ENCODE measurements at regions not wholly inside any gene's neighbourhood (a gene's known extent, or its start where the extent isn't known, plus 50 kb on each side); places are given as distances from the start of the nearest gene placed in this dataset.
"Not testable (repeated sequence)": the region's sequence is repeated elsewhere in the genome, so short reads cannot be mapped to it uniquely, and the experiment has no call there.

DNA sequence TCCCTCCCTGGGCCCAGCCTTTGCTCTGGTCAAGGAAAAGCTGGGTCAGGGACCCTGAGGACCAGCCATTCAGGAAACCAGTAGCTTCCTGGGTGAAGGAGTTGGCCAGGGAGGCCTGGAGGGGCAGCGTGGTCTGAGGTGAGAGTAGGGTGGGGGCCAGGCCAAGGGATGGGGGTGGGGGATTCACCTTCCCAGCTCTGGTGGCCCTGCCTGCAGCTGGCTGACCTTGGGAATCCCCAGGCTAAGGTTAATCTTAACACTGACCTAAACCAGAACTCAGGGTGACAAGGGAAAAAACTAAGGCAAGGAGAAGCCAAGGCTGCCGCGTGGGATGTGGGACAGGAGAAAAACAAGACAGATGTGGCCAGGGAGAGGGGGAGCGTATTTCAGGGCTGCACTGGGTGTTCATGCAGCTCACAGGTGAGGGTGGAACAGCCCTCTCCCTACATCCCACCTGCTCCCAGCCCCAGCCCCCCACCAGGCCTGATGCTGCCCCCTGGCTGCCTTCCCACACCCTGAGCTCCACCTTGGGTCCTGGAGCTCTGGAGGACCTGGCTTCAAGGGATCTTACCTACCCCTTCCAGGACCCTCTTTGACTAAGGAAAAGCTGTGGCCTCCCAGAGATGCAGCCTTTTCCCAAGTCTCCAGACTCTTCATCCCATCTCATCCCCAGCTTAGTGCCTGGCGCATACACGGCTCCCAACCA lies 132.7 kb upstream of the GRK3 start:
- not testable (repeated sequence) for H2BK120ac ChIP-seq (ENCODE audit: low read depth, low read length); H3K4ac ChIP-seq (ENCODE audit: low read length); H3K36me3 ChIP-seq (replicated peaks in 1 of 2; ENCODE audit: control insufficient read depth in 2 of 2, insufficient read depth in 2 of 2, low read length in 2 of 2); H3K79me1 ChIP-seq (ENCODE audit: low read depth, low read length); H3K9ac ChIP-seq (ENCODE audit: low read depth, low read length, poor library complexity); H2AFZ ChIP-seq (ENCODE audit: low read length); H2BK15ac ChIP-seq (ENCODE audit: low read length); H3K9me3 ChIP-seq (replicated peaks in 1 of 2; ENCODE audit: control insufficient read depth in 2 of 2, insufficient read depth in 1 of 2, low read depth in 1 of 2, low read length in 2 of 2); H4K91ac ChIP-seq (ENCODE audit: low read depth, low read length, poor library complexity); H4K8ac ChIP-seq (ENCODE audit: low read depth, low read length); H3K23ac ChIP-seq (ENCODE audit: low read depth, low read length, poor library complexity); H2BK12ac ChIP-seq (ENCODE audit: low read length); H2AK5ac ChIP-seq (ENCODE audit: low read depth, low read length); H3K14ac ChIP-seq (ENCODE audit: low read length); H2BK5ac ChIP-seq (ENCODE audit: low read length); H3K27ac ChIP-seq (replicated peaks; ENCODE audit: low read length); H3K4me3 ChIP-seq (ENCODE audit: low read length in 2 of 2); H3K4me1 ChIP-seq (ENCODE audit: control insufficient read depth in 2 of 2, insufficient read depth in 1 of 2, low read depth in 1 of 2, low read length in 2 of 2); H3K27me3 ChIP-seq (ENCODE audit: control insufficient read depth in 3 of 3, insufficient read depth in 3 of 3, low read depth in 1 of 3, low read length in 3 of 3); H3K4me2 ChIP-seq (ENCODE audit: insufficient read depth, low read length, poor library complexity, severe bottlenecking); DNase-seq (ENCODE audit: low spot score); H3K18ac ChIP-seq (ENCODE audit: low read length)
- WGBS, 2 donors (ENCODE audit: extremely low coverage in 2 of 2, insufficient read length in 2 of 2, insufficient replicate concordance in 1 of 2), result no CpG with 5 or more reads among the region's 6 CpGs

DNA sequence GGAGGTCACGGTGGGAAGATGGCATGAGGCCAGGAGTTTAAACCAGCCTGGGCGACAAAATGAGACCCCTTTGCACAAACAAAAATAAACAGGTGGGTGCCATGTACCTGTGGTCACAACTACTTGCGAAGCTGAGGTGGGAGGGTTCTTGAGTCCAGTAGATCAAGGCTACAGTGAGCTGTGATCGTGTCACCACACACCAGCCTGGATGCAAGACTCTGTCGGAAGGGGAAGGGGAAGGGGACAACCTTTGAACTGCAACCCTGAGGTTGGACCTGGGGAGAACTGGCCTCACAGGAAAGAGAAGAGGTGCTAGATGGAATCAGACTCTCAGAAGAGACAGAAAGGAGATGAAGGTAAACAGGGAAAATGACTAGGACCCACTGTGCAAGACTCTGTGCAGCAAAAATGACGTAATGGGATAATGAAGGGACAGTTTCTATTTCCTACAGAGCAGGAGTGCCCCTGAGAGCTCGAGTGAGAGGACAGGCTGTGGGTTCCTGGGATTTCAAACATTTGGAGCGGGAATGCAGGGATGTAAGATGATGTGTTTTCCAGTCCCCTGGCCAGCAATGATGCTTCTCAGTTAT lies 131.0 kb upstream of the GRK3 start:
- H3K4me2 ChIP-seq (ENCODE audit: insufficient read depth, low read length, poor library complexity, severe bottlenecking); DNase-seq (ENCODE audit: low spot score); H3K9ac ChIP-seq (ENCODE audit: low read depth, low read length, poor library complexity); H2AFZ ChIP-seq (ENCODE audit: low read length); H3K4me1 ChIP-seq (ENCODE audit: control insufficient read depth in 2 of 2, insufficient read depth in 1 of 2, low read depth in 1 of 2, low read length in 2 of 2); H2BK12ac ChIP-seq (ENCODE audit: low read length); H4K8ac ChIP-seq (ENCODE audit: low read depth, low read length); H2BK120ac ChIP-seq (ENCODE audit: low read depth, low read length); H3K18ac ChIP-seq (ENCODE audit: low read length); H2BK15ac ChIP-seq (ENCODE audit: low read length); H3K23ac ChIP-seq (ENCODE audit: low read depth, low read length, poor library complexity); H2BK5ac ChIP-seq (ENCODE audit: low read length); H3K14ac ChIP-seq (ENCODE audit: low read length); H3K4me3 ChIP-seq (ENCODE audit: low read length in 2 of 2); H3K27me3 ChIP-seq (ENCODE audit: control insufficient read depth in 3 of 3, insufficient read depth in 3 of 3, low read depth in 1 of 3, low read length in 3 of 3); H3K36me3 ChIP-seq (replicated peaks in 1 of 2; ENCODE audit: control insufficient read depth in 2 of 2, insufficient read depth in 2 of 2, low read length in 2 of 2); H3K27ac ChIP-seq (replicated peaks; ENCODE audit: low read length); H3K79me1 ChIP-seq (ENCODE audit: low read depth, low read length); H2AK5ac ChIP-seq (ENCODE audit: low read depth, low read length); H4K91ac ChIP-seq (ENCODE audit: low read depth, low read length, poor library complexity); H3K9me3 ChIP-seq (replicated peaks in 1 of 2; ENCODE audit: control insufficient read depth in 2 of 2, insufficient read depth in 1 of 2, low read depth in 1 of 2, low read length in 2 of 2); H3K4ac ChIP-seq (ENCODE audit: low read length): not testable (repeated sequence)
- no CpG with 5 or more reads among the region's 8 CpGs for WGBS, 2 donors (ENCODE audit: extremely low coverage in 2 of 2, insufficient read length in 2 of 2, insufficient replicate concordance in 1 of 2)

DNA sequence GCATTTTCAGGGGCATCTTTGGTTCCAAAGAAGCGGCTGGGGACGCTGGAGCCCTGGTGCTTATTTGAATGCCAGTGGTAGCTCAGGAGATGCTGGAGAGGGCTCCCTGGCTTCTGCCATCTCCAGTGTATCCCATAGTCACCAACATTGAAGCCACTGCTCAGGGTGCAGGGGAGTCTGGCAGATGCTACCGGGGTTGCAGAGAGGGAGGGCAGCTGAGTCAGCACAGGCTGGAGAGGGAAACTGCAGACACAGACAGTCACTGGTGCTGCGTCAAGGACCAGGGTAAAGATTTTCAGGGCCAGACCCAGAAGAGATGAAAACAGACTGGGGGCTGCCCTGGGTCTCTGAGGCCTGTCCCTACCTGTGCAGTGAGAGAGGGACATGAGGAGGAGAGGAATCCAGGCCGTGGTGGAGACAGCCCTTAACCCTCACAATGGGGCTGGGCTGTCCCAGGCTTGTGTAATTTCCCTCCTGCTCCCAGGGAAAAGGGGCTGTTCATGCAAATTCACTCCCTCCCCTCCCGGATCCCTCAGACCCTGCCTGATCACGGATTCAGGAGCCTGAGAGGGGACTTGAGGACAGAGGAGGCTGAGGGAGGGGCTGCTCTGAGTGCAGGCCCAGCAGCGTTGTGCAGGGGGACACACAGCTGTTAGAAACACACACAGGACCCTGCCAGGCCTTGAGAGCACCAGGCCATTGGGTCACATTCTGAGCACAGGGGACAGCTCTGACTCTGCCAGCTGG lies 126.9 kb upstream of the GRK3 start:
- Histone ChIP-seq H3K79me1 (ENCODE audit: low read depth, low read length) (no peaks in the 10 kb centered on the region), H2BK120ac (ENCODE audit: low read depth, low read length) (no peak overlapping the region), H3K36me3 (replicated peaks in 1 of 2; ENCODE audit: control insufficient read depth in 2 of 2, insufficient read depth in 2 of 2, low read length in 2 of 2) (no peaks in the 10 kb centered on the region), H2BK12ac (ENCODE audit: low read length) (no peak overlapping the region), H3K27me3 (ENCODE audit: control insufficient read depth in 3 of 3, insufficient read depth in 3 of 3, low read depth in 1 of 3, low read length in 3 of 3) (no peaks in the 10 kb centered on the region), H3K27ac (replicated peaks; ENCODE audit: low read length) (peak overlapping the region; percentile 18), H3K9me3 (replicated peaks in 1 of 2; ENCODE audit: control insufficient read depth in 2 of 2, insufficient read depth in 1 of 2, low read depth in 1 of 2, low read length in 2 of 2) (no peaks in the 10 kb centered on the region), H3K23ac (ENCODE audit: low read depth, low read length, poor library complexity) (no peak overlapping the region), H3K14ac (ENCODE audit: low read length) (no peak overlapping the region), H3K4ac (ENCODE audit: low read length) (no peak overlapping the region), H3K18ac (ENCODE audit: low read length) (peak overlapping the region; percentile 57), H2AK5ac (ENCODE audit: low read depth, low read length) (no peak overlapping the region), H3K4me2 (ENCODE audit: insufficient read depth, low read length, poor library complexity, severe bottlenecking) (no peak overlapping the region), H2AFZ (ENCODE audit: low read length) (peak overlapping the region; percentile 79), H3K4me1 (ENCODE audit: control insufficient read depth in 2 of 2, insufficient read depth in 1 of 2, low read depth in 1 of 2, low read length in 2 of 2) (peaks cover 4 to 6% of the 10 kb centered on the region in 2 donors), H2BK5ac (ENCODE audit: low read length) (no peak overlapping the region), H2BK15ac (ENCODE audit: low read length) (peak overlapping the region; percentile 29), H3K4me3 (ENCODE audit: low read length in 2 of 2) (no peak overlapping the region), H3K9ac (ENCODE audit: low read depth, low read length, poor library complexity) (no peak overlapping the region), H4K91ac (ENCODE audit: low read depth, low read length, poor library complexity) (no peak overlapping the region), H4K8ac (ENCODE audit: low read depth, low read length) (no peak overlapping the region)
- no peak for DNase-seq (ENCODE audit: low spot score)
- WGBS, 2 donors (ENCODE audit: extremely low coverage in 2 of 2, insufficient read length in 2 of 2, insufficient replicate concordance in 1 of 2), result no CpG with 5 or more reads among the region's 8 CpGs

DNA sequence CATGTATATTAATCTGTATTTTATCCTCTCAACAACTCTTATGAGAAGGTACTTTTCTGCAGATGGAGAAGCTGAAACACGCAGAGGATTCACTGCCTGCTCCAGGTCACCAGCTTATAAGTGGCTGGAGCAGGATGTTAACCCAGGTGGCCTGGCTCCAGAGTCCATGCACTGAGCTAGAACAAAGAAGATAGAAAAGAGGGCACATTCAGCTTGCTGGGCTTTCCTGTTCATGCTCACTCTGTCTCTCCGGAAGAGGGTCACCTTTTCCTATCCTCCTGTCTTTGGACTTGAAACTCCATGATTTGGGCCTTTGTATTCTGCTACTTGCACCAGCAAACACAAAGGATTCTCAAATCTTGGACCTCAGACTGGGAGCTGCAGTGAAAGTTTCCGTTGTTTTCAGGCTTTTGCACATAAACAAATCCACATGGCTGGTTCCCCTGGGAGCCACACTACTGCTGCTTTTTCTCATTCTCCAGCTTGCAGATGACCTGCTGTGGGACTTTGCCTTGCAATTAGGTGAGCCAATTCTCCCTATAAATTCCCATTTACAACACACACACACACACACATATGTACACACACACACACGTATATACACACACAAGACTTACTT lies 117.3 kb upstream of the GRK3 start:
- DNase-seq (ENCODE audit: low spot score), result no peak
- peak overlapping the region; percentile 54 for H4K8ac ChIP-seq (ENCODE audit: low read depth, low read length)
- H3K23ac ChIP-seq (ENCODE audit: low read depth, low read length, poor library complexity), result no peak overlapping the region
- H3K79me1 ChIP-seq (ENCODE audit: low read depth, low read length), result peaks cover 6% of the 10 kb centered on the region
- no peak overlapping the region for H3K9ac ChIP-seq (ENCODE audit: low read depth, low read length, poor library complexity)
- H4K91ac ChIP-seq (ENCODE audit: low read depth, low read length, poor library complexity), result no peak overlapping the region
- no peak overlapping the region for H3K27ac ChIP-seq (replicated peaks; ENCODE audit: low read length)
- H3K14ac ChIP-seq (ENCODE audit: low read length), result no peak overlapping the region
- H3K9me3 ChIP-seq (replicated peaks in 1 of 2; ENCODE audit: control insufficient read depth in 2 of 2, insufficient read depth in 1 of 2, low read depth in 1 of 2, low read length in 2 of 2), result no peaks in the 10 kb centered on the region
- H2BK15ac ChIP-seq (ENCODE audit: low read length), result no peak overlapping the region
- H3K18ac ChIP-seq (ENCODE audit: low read length), result no peak overlapping the region
- no peak overlapping the region for H2AK5ac ChIP-seq (ENCODE audit: low read depth, low read length)
- H2BK120ac ChIP-seq (ENCODE audit: low read depth, low read length), result no peak overlapping the region
- no peak overlapping the region for H3K4ac ChIP-seq (ENCODE audit: low read length)
- H3K4me2 ChIP-seq (ENCODE audit: insufficient read depth, low read length, poor library complexity, severe bottlenecking), result no peak overlapping the region
- H3K4me1 ChIP-seq (ENCODE audit: control insufficient read depth in 2 of 2, insufficient read depth in 1 of 2, low read depth in 1 of 2, low read length in 2 of 2), result peaks cover 3 to 5% of the 10 kb centered on the region in 2 donors
- no peak overlapping the region for H2BK12ac ChIP-seq (ENCODE audit: low read length)
- H3K4me3 ChIP-seq (ENCODE audit: low read length in 2 of 2), result peak overlapping the region in 1 of 2 donors; percentile 87
- peak overlapping the region; percentile 90 for H2AFZ ChIP-seq (ENCODE audit: low read length)
- WGBS, 2 donors (ENCODE audit: extremely low coverage in 2 of 2, insufficient read length in 2 of 2, insufficient replicate concordance in 1 of 2), result no CpG with 5 or more reads among the region's 4 CpGs
- H3K27me3 ChIP-seq (ENCODE audit: control insufficient read depth in 3 of 3, insufficient read depth in 3 of 3, low read depth in 1 of 3, low read length in 3 of 3), result no peaks in the 10 kb centered on the region
- peaks cover 0 to 15% of the 10 kb centered on the region in 2 donors for H3K36me3 ChIP-seq (replicated peaks in 1 of 2; ENCODE audit: control insufficient read depth in 2 of 2, insufficient read depth in 2 of 2, low read length in 2 of 2)
- H2BK5ac ChIP-seq (ENCODE audit: low read length), result no peak overlapping the region

All from neuronal stem cell (in vitro differentiated cells).